GM18858 (cell line): ENCODE measurements at regions not wholly inside any gene's neighbourhood (a gene's known extent, or its start where the extent isn't known, plus 50 kb on each side); places are given as distances from the start of the nearest gene placed in this dataset.

ENCODE experiments used
- ATAC-seq: cut with Tn5 transposase; IDR thresholded peaks from one replicate; pipeline ENCODE4 v1.9.1; 2021; ENCODE audit not compliant: unreplicated experiment

DNA sequence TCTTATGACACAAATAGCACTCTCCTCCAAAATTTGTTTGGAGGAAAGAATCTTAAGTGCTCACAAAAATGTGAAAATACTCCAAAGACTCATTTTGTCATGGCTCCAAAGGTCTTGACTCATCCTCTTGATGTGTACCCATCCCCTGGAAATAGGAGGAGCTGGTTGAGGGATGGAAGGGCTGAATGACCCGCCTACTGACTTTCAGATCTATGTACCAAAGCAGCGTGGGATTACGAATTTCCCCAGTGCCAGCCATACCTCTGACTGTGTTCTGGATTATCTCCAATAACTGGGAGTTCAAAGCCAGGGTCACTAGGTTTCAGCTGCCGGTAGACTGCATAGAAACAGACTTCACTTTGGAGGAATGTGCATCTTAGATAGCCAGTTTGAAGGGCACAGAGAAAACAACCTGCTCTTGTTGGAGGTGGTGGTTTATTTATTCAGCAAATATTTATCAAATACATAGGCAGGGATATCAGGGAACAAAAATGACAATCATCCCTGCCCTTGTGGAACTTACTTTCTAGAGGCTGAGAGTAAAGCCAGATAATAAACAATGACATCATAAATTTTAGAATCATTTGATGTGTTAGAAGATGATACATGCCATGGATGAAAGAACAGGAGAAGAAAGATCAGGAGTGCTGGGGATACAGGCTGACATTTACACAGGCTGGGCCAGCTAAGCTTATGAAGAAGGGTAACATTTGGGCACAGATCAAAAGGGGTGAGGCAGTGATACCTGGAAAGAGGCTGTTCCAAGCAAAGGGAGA is 246.6 kb downstream of the TBXT start:
- no peak for ATAC-seq

DNA sequence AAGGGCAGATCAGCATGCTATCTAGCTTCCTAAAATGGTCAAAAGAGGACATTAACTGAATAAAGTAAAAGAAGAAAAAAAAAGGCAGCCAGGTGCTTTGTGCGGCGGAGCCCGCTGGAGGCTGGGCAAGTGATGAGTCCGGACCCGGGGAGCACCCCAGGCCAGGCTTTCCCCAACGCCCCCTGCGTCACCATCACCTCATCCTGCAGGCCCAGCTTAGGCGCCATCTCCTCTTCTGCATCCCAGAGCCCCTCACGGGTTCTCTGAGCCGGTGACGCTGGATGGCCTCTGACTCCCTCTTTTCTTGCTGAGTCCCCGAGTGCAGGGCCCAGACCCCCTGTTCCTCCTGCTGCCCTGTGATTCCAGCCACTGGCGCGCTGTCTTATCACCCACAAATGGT is 250.1 kb downstream of the TBXT start:
- no peak for ATAC-seq

DNA sequence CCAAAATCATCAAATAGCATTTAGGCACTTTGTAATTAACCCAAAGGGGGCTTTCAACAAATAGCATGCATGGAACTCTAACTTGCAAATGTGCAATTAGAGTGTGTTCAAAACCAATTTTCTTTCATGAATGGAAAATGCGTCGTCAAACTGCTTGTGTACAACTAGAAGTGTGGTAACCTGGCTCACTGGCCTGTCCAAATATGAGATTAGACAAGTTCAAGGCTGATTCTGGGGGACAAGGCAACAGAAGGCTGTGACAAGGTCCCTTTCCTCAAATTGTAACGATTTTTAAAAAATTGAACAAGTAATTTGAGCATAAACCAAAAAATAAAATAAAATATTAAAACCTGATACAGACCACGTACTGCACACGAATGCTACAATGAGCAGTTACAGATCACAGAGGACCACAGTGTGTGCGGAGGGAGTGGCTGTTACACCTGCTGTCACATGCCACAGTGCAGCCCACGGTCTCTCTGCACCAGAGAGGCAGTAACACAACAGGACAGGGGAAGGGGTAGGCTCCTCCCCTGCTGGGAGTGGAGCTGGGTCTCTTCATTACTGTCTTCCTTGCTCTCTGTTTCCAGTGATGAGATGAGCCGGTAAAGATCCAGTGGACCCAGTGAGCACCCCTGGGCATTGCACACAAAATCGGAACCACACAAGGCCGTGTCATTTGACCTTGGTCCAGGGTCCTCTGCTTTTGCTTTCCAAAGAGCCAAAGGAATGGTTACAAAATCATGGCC is 252.2 kb upstream of the PDE10A start:
- ATAC-seq, result no peak

DNA sequence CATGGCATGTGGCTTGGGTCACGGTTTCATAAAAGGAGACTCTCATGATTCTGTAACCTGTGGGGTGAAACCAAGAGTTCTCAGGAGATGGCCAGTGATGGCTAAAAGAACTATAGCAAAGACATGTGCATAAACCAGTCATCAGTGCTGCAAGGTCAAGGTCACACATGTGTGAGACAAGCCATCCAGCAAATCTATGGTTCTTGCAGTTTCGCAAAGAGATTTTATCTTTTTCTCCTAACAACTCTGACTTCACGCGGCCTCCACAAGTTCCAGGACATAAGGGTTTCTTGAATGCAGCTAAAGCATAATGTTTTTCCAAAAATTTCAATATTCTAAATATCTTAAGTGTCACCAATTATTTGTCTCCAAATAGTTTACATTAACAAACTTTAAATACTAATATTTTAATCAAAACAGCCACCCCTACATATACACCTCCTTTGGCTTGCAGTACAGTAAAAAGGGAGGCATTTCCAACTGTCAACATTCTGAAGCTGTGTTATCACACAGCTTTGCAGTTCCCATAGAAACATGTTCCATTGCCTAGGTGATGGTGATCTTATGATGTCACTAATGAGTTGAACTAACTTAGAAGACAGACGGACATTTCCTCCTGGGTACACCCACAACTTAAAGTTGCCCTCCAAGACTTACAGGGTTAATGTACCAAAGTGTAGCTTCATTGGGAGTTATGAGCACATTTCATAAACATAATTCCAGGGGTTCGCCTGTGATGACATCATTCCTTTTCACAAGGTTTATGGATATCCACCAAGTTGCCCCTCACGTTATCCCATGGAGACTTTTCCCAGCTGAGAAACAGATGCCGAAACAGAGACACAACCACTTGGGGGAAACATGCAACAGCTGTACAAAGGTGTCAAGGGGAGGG is 250.9 kb upstream of the PDE10A start:
- ATAC-seq, result no peak

DNA sequence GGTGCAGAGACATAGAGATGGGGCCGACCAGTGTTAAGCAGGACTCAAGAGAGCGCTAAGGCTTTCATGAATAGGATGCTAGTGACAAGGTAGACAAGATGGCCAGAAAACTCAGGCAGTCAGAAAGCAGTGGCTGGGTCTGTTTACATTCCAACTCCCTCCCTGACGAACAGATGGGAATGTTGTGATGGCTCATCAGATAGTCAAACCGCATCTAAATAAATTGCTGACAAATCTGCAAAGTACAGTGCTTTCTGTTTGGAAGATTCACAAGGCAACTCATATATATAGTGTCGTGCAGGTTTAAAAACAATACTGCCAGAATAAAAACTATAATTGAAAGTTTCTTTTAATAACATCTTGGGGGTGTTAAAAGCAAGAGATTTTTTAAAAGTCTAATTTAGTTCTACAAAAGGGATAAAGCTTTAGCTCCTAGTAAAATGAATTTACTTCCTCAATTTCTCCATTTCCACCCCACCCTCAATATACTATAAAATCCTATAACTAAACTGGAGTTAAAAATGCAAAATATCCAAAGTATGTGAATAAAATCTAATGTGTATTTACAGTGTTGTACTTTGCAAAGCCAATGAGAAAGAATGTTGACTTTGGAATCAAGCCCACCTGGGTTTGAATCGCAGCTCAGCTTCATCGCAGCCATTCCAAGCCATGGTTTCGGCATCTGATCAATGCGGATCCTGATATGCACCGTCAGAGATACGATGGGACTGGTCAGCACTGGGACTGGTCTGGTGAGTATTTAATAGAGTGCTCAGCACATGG is 247.3 kb upstream of the PDE10A start:
- ATAC-seq, result no peak

DNA sequence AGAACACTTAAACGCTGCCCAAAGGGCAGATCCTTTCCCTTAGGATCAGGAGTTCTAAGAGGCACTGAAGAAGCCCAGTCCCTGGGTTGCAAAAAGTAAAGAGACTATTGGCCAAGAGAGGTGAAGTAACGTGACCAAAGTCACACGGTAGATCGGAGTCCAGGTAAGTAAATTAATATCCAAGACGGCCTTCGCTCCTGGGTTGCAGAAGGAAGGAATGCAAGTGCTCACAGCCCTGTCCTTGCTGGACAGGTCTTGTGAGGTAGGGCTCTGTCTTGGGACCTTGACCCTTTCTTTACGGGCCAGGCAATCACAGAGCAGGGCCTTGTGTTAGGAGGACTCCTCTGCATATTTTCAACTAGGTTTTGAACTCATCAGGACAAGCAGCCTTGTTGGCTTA is 243.7 kb upstream of the PDE10A start:
- ATAC-seq, result no peak

DNA sequence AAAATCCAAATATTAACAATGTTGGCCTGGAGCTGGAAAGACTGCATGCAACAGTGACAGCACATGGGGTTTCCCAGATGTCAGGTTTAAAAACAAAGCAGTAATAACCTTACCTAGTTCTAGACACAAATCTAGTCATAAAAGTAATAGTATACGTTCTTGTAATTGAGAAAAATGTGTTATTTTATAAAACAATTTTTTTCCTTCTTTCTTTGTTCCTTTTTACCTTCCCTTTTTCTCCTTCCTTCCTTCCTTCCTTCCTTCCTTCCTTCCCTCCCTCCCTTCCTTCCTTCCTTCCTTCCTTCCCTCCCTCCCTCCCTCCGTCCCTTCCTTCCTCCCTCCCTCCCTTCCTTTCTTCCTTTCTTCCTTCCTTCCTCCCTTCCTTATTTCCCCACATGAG is 242.7 kb upstream of the PDE10A start:
- ATAC-seq, result no peak

DNA sequence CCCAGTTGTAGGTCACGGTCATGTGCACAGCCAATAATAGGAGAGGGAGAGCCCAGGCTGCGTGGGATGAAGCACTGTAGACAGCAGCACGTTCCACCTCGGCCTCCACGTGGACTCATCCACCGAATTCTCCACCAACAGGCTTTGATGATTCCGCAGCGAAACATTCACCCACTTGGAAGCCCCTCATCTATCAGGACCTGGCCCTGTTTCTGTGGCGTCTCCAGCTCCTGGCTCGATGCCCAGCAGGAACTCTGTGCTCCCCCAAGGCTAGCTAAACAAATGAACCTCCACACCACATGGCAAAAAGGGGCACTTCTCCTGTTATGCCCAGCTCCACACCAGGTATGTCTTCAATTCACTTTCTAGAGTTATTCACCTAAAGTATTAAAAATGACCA is 237.9 kb upstream of the PDE10A start:
- no peak for ATAC-seq

DNA sequence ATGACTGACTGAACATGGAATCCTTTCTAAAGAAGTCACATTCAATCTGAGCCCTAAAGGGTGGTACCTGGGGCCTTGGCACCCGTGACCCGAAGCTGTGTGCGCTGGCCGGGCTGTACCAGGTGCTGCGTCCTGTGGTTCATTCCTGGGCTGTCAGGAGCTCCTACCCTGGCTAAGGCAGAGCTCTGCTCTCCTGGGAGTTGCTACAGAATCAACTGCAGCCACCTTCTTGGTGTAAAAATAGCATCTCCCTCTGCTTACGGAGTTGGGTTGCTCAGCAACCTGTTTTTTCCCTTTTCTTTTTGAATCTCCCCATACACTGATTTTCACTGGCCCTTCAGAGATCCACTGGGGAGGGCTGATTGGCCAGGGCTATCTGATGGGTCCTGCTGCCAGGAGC is 236.6 kb upstream of the PDE10A start:
- ATAC-seq, result no peak

DNA sequence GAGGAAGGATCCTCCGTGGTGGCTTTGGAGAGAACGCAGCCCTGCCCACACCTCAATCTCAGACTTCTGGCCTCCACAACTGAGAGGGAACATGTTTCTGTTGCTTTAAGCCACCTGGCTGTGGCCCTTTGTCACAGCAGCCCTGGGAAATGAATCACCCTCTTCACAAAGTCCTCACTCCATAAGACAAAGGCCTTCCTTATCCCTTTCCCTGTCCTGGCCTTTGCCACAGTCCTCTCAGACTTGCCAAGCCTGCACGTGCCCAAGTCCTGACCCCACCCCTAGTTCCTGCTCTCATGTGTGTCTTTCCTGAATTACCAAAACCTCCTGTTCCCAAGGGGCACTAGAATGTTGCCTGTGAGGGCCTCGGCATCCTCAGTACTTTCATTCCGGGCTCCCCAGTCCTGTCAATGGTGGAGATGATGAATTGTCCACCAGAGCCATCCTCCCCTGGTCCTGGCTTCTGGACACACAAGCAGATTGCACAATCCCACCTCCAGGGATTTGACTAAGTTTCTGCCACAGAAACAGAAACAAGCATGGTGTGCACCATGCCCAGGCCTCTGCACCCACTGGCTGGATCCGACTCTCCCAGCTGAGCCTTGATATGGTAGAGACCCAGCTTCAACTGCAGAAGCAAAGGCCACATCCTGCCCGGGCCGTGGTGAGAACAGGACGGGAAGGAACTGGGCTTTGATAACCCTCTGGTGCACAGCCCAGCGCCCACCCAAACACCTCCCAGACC is 232.6 kb upstream of the PDE10A start:
- no peak for ATAC-seq

DNA sequence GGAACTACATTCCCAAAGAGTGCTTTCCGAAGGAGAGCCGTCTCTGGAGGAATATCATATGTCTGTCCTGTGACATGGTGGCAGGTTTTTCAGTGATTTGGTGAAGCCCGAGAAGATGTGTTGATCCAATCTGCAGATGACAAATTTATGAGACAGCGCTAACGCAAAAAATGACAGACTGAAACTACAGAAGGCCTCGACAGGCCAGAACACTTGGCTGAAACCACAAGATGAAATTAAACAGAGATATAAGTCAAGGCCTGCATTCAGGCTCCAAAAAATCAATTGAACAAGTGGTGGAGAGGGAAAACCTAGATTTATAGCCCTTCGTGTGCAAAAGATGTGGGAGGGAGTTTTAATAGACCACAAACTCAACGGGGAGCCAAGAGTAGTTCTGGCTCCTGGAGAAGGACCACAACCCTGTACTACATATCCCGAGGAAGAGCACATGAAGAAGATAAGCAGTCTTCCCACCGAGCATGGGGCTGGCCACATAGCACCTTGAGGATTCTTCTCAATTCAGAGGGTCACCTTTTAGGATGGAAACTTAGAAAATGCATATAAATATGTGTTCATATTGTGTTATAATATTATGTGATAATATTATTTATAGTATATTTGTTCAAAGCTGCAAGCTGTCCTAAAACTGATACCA is 231.3 kb upstream of the PDE10A start:
- no peak for ATAC-seq

DNA sequence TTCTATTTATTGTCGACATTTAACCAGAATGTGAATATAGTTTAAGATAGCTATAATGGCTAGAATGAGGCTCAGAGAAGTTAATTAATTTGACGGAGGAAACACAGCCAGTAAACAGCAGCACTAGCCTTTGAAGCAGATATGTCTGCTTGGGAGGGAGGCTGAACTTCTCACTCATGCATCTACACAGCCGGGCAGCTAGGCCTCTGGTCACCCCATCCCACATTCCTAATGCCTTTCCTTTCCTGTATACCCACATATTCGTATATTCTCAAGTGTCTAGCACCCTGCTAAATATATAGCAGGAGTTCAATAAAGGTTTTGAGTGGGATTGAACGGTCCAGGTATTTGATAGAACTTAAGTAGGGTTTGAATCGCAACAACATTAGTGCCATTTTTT is 230.4 kb upstream of the PDE10A start:
- no peak for ATAC-seq

DNA sequence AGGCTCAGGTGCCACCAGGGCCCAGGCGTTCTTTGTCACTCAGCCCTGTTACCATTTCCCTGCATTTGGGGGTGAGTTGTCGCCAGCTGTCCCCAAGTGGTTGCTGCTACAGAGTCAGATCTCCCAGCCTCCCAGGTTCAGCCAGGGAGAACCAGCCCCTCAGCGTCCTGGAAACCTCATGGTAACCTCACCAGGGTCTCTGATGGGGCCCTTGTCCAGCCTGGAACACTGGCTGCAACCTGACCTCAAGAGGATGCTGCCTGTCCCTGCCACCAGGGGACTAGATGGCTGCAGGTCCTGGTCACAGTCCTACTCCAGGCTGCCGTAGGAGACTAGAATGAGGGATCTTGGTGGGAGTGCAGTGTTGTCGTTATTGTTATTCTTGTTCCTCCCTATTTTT is 228.3 kb upstream of the PDE10A start:
- no peak for ATAC-seq

DNA sequence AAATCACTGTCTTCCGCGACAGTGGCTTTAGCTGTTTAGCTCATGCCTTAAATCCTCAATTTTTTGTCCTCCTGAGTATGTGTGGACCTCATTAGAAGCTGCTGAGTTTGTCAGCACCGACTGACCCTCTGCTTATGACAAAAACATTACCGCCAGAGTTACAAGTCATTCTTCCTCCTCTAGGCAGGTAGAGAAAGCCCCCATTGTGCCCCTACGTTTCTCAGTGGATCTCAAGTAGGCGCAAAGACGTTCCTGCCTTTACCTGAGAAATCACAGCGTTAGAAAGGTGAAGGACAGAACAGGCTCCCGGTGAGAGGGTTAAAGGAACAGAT is 227.3 kb upstream of the PDE10A start:
- no peak for ATAC-seq

DNA sequence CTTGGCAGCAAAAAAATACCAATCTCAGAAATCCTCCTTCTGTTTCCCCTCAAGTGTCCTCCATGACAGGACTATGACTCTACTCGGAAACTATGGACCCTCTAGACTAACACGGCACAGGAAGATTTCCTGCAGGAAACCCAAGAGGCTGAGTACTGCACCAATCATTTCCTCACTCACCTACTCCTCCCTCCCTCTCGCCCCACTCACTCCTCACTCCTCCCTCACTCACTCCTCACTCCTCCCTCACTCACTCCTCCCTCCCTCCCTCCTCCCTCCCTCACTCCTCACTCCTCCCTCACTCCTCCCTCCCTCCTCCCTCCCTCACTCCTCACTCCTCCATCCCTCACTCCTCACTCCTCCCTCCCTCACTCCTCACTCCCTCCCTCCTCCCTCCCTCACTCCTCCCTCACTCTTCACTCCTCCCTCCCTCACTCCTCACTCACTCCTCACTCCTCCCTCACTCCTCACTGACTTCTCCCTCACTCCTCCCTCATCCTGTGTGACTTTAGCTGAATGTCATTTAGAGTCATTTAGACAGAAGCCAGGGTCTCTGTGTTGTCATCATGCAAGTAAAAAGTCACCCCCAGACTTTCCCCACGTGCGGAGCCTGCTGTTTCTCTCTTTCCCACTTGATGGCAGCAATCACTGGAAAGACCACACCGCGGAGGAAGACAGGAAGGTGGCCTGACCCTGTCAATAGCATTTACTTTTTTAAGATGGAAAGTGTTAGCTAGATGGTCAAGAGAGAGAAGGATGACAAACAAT is 226.8 kb upstream of the PDE10A start:
- ATAC-seq, result no peak

DNA sequence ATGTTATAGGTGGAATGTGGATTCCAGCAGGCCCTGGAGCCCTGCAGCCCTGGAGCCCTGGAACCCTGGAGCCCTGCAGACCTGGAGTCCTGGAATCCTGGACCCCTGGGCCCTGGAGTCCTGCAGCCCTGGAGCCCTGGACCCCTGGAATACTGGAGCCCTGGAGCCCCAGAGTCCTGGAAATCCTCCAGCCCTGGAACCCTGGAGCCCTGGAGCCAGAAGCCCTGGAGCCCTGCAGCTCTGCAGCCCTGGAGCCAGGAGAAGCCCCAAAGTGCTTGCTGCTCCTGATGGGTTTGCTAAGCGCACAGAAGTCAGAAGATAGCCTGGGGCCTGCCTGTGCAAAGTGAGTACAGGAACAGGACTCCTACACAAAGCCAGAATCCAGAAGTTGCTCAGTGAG is 223.1 kb upstream of the PDE10A start:
- ATAC-seq, result no peak

DNA sequence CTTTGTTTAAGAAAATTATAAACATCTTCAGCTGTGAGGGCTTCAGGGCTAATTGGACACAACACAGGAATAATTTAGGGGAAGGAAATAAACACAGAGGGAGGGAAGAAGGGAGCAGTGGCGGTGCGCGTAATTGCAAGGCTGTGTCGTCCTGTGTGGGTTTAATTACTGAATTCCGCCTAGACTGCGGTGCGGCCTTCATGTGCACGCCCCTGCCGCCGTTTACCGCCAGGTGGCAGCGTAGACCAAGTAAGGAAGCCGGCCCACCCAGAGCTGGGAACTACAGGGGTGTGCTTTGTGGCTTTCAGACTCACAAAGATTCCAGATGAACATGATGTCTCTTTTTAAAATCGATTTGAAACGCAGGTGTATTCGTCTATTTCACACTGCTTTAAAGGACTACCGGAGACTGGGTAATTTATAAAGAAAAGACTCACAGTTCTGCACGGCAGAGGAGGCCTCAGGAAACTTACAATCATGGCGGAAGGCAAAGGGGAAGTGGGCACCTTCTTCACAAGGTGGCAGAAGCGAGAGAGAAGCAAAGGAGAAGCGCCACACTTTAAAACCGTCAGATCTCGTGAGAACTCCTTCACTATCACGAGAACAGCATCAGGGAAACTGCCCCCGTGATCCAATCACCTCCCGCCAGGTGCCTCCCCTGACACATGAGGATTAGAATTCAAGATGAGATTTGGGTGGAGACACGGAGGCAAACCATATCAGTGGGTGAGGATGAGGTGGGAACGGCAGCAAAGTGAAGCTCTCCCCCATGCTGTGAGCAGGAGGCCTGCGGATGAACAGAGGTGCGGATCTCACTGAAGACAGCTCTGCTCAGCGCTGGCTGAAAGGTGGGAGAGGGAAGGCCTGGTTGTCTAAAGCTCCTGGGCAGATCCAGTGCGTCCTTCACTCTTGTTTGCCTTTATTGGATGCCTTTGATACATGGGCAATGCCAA is 222.0 kb upstream of the PDE10A start:
- ATAC-seq, result peak; percentile 94
